GM18861 (cell line): ENCODE measurements at regions not wholly inside any gene's neighbourhood (a gene's known extent, or its start where the extent isn't known, plus 50 kb on each side); places are given as distances from the start of the nearest gene placed in this dataset.
"Not testable (repeated sequence)": the region's sequence is repeated elsewhere in the genome, so short reads cannot be mapped to it uniquely, and the experiment has no call there.

Experiments used
- ATAC-seq: cut with Tn5 transposase; IDR thresholded peaks from one replicate; pipeline ENCODE4 v1.9.1; 2021; ENCODE audit not compliant: unreplicated experiment

DNA sequence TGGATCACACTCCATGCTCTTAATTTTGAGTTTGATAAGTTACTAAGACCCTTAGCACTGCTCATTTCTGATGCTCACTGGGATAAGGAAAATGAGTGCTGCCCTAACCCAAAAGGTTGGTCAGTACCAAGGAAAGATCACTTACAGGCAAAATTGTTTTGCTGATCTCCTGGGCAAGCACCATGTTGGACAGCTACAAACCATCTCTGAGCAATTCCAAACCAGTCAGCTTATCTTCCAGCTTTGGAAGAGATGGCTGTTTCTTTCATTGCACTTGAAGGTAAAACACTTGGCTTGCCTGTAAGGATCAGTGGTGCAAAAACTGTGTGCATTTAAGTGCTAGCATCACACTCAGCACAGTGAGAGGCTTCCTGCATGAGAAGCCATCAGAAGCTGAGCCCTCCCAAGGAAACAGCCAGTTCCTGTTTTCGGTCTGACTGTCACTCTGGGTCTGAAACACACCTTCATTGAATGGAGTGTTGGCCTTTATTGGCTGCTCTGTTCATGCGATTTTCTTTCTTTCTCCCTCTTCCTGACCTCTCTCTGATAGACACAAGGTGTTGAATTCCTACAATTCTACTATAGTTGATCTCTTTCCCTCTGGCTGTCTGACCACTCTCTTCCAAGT lies 126.4 kb upstream of the GHITM start:
- ATAC-seq = peak; percentile 98

DNA sequence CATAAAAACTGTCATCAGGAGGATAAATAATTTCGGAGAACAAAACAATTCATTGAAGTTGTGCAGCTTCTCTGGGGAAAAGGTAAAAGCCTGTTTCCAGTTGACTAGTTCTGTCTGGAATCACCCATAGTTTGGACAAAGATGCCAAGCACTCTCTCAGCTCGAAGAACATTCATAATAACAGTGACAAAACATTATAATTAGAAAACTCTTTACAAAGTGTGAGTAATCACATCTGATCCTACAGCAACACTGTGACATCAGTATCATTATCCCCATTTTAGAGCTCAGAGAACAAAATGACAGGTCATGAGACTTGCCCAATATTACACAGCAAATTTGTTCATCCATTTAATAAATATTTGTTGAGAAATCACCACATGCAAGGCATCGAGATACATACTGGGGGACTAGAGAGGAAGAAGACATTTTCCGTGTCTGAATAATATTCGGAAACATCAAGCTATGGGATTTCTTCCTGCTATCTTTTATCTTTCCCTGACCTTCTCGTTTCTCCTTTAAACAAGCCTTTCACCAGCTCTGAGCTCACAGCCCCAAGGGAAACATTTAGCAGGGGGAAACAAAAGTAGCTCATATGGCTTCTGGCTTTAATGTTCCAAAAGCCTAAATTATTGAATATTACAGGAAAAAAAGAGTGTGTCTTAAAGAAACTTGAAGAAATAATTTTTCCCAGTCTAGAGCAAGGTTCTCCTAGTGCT lies 123.3 kb upstream of the GHITM start:
- ATAC-seq = no peak

DNA sequence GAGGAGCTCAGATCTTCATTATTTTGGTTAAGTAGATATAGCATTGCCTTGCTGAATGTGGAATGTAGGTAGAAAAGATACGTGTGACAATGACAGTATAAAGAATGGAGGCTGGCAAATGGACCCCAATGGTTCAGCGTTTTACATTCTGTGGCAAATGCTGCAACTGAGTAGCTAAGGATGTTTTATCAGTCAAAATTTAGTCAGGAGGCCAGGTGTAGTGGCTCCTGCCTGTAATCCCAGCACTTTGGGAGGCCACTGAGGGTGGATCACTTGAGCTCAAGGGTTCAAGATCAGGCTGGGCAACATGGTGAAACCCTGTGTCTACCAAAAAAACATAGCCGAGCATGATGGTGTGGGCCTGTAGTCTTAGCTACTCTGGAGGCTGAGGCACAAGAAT lies 120.5 kb upstream of the GHITM start:
- ATAC-seq = no peak

DNA sequence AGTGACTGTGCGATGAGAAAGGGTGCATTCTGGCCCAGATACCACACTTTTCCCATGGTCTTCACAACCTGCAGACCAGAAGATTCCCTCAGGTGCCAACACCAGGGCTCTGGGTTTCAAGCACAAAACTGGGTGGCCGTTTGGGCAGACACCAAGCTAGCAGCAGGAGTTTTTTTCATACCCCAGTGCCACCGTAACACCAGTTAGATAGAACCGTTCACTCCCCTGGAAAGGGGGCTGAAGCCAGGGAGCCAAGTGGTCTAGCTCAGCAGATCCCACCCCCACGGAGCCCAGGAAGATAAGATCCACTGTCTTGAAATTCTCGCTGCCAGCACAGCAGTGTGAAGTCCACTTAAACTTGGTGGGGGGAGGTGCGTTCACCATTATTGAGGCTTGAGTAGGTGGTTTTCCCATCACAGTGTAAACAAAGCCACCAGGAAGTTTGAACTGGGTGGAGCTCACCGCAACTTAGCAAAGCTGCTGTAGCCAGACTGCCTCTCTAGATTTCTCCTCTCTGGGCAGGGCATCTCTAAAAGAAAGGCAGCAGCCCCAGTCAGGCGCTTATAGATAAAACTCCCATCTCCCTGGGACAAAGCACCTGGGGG lies 119.4 kb upstream of the GHITM start:
- not testable (repeated sequence) for ATAC-seq

DNA sequence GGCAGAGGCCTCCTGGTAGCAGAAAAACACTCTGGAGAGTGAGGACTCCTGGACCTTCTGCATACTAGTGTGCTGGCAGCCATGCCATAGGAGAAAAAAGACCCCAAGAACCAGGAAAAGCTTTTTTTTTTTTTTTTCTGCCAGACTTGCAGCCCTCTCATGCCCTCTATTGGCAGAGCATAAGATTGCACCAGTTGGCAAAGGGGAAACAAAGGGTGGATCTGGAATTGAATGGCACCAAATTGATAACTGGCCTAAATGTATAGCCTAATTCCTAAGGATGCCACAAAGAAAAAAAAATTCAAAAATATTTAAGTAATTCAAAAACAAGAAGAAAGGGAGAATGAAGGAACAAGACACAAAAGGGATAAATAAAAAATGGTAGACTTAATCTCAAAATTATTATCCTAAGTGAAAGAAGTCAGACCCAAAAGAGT lies 112.5 kb upstream of the GHITM start:
- ATAC-seq = no peak

DNA sequence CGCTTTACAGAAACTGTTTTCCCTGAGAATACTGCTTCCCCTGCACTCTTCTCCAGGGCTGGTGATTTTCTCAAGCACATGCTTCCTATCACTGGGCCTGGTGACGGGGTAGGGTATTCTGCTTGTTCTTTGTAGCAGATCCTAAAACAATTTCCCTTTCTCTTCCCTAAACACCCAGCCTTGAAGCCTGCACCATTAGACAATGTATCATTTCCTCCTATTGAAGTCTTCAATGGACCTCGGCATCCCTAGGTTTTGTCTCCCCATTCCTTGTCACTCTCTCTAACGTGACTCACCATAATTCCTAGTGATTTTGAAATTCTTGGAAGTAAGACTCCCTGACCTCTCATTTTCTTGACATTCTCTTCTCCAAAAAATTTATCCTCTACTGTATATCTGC lies 109.5 kb upstream of the GHITM start:
- ATAC-seq = no peak

DNA sequence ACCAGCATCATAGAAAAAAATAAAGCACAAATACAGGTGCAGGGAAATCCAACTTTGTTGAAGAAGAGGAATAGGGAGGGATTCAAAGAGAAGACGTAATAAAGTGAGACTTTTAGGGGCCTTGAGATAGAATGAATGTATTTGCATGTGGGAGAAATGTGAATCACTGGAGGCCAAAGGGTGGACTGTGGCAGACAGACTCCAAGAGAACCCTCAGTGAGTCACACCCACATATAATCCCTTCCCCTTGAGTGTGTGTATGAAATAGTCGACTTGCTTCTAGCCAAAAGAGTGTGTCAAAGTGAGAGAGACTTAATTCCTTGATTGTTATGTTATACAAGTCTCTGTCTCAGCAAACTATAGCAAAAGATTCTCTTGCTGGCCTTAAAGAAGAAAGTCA lies 101.3 kb upstream of the GHITM start:
- ATAC-seq = no peak

DNA sequence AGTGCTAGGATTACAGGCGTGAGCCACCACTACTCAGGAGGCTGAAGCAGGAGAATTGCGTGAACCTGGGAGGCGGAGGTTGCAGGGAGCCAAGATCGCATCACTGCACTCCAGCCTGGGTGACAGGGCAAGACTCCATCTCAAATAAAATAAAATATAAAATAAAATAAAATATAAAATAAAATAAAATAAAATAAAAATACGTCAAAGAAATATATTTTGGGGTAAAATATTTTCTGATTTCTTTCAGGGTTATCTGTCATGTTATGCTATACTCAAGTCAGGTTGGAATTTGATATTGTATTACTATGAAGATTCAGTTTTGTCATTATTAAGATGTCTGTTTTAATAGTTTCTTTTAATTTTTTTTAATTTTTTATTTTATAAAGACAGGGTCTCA lies 99.4 kb upstream of the GHITM start:
- no peak for ATAC-seq

DNA sequence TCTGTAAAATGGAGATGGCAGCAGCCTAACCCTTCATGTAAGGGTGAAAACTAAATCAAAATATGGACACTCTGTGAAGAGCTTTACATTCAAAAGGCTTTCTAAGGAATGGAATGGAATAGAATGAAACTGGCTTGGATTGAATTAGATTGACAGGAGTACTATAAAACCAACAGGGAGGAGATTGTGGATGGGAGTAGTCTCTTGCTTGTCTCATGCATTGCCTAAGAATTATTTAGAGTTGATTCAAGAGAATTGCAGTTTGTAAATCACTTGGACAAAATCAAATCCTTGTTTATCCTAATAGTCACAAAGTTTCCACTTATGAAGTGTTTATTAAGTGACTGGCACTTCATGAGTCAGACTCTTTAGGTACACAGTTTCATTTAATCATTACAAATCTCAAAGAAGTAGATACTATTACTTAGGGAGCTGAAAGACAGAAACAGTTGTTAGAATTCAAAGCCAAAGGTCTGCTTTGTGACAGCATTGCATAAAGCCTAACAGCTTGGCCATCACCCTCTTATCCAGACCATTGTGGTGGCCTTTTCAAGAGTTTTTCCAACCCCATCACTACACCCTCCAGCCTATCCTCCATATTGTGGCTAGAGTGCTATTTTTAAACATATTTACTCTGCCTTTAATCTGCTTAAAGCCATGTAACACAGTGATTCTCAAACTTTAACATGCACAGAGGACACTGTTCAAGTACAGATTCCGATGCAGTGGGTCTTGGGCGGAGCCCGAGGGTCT lies 91.9 kb upstream of the GHITM start:
- no peak for ATAC-seq

DNA sequence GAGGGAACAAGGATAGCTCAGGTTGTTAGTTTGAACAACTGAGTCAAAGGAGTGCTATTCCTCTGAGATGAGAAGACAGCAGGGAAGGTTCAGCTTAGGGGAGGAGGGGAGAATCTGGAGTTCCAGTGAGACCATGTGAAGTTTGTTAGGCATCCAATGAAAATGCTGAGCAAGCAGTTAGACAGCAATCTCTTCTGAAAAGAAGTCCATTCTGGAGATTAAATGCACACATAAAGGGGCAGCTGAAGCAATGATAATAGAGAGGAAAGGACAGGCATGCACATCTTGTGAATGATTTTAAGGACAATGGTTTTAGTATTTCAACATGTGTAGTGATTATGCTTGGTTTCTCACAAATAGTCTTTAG lies 89.7 kb upstream of the GHITM start:
- no peak for ATAC-seq

DNA sequence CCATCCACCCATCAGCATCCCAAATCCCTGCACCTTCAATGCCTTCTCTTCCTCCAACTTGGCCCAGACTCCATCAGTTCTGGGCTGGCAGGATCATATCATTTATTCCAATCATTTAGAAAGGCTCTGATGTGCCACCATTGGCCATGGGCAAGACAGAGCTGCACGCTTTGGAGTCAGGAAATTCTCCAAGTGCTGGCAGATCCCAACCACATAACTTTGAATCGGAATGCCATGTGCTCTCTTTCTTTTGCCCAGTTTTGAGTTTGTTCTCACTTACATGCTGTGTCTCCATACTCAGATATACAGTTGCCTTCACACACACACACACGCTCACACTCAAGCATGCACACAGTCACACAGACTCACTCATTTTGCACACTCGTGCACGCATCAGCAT lies 85.7 kb upstream of the GHITM start:
- ATAC-seq = no peak

DNA sequence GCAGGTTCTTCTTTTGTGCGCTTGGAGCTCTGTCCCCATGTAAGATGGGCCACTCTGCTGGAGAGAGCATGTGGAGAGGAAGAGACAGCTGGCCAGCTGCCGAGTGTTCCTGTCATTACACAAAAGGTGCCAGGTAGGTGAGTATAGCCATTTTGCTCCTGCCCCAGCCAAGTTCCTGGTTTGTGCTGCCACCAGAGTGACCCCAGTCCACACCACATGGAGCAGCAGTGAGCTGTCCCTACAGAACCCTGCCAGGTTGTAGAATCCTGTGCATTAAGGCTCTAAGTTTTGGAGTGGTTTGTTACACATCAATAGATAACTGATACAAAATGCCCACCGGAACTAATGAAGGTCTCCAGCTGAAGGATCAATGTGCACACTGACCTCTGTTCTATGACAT lies 84.6 kb upstream of the GHITM start:
- no peak for ATAC-seq

DNA sequence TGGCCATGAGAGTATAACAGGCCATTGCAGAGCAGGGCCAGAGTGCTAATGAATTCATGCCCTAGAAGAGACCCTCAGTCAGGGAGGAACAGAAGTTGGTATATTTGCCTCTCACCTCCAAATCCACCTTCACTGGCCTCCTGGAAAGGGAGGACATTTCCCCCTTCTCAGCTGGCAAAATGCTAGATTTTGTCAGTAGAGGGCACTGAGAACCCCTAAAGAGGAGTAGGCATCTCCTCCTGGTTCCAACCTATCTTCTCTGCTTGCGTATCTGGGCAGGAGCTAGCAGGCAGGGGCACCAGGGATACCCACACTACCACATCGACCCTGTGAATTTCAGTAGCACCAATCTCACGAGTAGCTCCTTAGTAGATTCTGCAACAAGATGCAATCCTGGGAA lies 79.8 kb upstream of the GHITM start:
- no peak for ATAC-seq

DNA sequence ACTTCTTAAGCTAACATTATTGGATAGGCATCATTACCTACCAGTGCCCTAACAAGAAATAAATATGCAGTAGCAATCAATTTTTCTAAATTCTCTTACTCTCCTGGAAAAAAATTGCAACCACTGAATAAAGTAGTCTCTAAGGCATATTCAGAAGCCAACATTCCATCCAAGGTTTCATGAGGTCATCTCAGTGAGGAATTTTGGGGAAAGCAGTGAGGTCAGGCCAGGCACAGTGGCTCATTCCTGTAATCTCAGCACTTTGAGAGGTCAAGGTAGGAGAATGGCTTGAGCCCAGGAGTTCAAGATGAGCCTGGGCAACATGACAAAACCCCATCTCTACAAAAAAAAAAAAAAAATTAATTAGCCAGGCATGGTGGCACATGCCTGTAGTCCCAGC lies 75.9 kb upstream of the GHITM start:
- ATAC-seq = no peak

DNA sequence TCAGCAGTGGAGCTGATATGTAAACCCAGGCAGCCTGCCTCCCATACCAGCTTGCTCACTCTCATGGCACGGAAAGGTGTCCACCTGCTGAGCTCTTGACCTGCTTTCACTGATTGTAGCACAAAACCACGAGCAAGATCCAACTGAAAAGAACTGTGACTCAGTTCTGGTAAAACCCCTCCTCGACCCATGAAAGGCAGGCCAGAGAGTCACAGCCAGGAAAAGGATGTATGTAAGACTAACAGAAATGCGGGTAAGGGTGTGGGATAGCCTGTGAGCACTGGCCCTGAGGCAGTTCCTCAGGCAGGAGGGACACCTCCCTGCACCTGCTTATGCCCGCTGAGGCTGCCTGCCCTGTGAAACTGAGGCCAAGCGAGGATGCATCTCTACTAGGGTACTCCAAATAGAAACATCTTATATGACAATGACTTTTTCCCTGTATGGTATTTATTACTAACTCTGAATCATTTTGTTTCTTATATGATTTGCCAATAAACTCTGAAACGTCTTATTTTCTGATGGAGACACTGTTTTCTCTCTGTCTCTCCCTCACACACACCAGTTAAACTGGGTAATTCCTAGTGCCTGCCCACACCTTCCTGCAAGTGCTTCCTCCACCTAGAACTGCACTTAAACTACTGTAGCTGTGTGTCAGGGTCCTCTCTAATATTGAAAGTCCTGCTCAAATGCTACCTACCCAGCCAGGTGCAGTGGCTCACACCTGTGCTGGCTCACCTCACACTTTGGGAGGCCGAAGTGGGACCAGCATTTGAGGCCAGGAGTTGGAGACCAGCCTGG lies 73.3 kb upstream of the GHITM start:
- ATAC-seq = no peak

DNA sequence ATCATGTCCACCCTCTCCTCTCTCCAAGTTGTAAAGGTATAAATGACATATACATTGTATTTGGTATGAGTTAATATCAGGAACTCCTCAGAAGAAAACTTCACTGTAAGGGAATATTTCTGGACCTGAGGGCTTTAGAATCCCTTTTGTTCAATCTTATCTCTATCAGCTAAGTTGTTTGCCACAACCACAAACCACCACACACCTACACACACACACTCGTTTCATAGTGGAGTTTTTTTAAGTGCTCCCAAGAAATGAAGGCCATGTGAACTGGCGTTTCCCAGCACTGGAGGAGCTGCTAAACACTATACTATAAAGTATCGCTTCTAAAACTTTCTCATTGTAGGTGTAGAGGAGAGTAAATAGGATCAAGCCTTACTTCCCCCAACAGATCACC lies 64.8 kb upstream of the GHITM start:
- ATAC-seq = no peak

DNA sequence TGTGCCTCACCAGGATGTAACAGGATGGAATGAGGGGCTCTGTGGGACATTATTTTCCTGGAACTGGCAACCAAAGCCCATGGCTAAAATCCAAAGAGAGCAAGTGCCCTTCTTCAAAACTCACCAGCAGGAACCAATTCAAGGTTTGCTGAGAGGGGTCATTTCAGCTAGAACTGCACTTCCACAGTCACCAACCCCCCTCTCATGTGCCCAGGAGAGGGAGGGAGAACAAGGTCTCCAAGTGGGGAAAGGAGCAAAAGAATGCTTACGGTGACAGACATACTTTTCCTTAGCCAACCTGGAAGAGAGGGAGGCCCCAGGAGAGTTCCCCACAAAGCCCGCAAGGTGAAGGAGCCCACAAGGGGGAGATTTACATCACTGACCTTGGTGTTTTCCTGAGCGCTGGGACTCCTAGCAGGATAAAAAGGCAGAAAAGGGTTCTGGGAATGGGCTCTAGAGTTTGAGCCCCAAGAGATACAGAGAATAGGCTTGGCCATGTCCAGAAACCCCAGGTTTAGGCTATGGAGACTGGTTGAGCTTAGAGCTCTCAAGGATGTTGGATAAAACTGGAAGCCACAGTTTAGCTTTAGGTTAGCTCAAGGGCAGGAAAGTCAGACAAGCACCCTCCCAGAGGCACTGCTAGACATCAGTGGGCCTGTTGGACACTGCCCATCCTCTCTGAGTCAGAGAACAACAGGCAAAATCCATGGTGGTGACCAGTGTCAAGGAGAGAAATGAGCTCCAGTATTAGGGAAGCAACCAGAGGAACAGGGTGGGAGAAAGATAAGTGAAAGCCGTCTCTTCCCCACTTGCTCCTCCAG lies 63.9 kb upstream of the GHITM start:
- no peak for ATAC-seq

DNA sequence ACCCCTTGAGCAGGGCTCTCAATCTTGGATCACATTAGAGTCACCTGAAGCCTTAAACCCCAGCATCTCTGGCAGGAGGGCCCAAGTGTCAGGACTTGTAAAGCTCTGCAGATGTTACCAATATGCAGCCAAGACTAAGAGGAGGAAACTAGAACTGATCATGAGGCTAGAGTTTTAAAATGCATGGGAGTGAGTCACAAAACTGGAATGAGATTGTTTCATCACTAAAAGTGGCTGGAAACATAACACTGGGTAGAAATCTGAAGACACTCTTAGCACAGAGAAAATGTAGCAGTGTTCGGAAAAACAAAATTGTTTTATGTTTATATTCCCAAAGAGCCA lies 63.3 kb upstream of the GHITM start:
- ATAC-seq = no peak

DNA sequence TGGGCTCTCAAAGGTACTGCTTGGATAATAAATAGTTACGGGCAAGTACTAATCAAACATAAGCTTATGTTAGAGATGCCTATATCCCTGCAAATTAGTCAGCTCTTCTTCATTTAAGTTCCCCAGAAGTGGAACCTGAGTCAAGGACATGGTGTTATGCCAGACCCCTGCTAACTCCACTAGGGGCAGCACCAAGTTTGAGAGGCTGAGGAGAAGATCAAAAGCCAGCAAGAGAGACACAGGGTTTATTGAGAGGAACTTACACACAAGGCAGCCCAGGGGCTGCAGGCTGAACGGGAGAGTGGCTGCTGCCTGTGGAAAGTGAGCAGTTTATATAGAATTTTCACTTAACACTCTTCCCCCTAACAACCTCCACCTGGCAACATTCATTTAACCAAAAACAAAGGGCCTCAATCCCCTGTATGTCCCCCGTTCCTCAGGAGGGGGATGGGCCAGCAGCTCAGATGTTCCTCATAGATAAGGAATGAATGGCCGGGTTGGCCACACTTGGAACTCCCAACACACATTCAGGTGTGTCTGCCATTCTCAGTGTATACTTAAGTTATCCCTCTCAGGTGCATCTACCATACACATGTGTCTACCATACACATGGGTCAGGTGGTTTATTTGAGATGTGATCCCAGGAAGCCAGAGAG lies 62.6 kb upstream of the GHITM start:
- no peak for ATAC-seq

DNA sequence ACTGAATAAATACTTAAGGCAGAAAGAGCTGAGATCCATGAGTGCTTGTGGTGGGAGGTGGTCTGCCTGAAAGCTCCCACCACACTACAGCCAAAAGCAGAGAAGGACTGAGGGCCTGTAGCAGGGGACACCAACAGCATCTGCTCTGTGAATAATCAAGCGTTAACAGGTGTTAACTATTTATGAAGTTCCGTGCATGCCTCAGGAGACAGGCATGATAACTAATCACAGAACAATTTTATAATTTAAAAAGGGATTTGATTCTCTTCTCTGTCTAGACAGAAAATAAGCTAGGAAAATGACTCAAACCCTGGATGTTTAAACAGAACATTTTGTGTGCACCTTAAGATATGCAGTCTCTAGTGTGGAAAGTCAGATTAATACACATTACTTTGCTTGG lies 61.5 kb upstream of the GHITM start:
- no peak for ATAC-seq
